Trophoblast cell (in vitro differentiated cells and primary cell): ENCODE measurements at regions not wholly inside any gene's neighbourhood (a gene's known extent, or its start where the extent isn't known, plus 50 kb on each side); places are given as distances from the start of the nearest gene placed in this dataset.
"Not testable (repeated sequence)": the region's sequence is repeated elsewhere in the genome, so short reads cannot be mapped to it uniquely, and the experiment has no call there.

Source experiments
- DNase-seq, 2 donors: peaks; one replicate each; pipeline ENCODE4 v3.0.0-alpha.2; 2016
- H2AFZ ChIP-seq: 2 replicates; pipeline ENCODE4 v1.6.1; 2013; ENCODE audit warnings: low read length, moderate library complexity, mild to moderate bottlenecking; ENCODE audit not compliant: insufficient read depth, poor library complexity
- H2AK5ac ChIP-seq: 2 replicates; pipeline ENCODE4 v1.6.1; 2013; ENCODE audit warnings: mild to moderate bottlenecking, low read length
- H2BK120ac ChIP-seq: 2 replicates; pipeline ENCODE4 v1.6.1; 2013; ENCODE audit warnings: low read length, mild to moderate bottlenecking, moderate library complexity; ENCODE audit not compliant: insufficient read depth, poor library complexity
- H2BK12ac ChIP-seq: 2 replicates; pipeline ENCODE4 v1.6.1; 2013; ENCODE audit warnings: mild to moderate bottlenecking, low read length, moderate library complexity
- H2BK5ac ChIP-seq: 2 replicates; pipeline ENCODE4 v1.6.1; 2013; ENCODE audit warnings: low read length, low read depth, moderate library complexity, mild to moderate bottlenecking; ENCODE audit not compliant: poor library complexity
- H3K14ac ChIP-seq: 2 replicates; pipeline ENCODE4 v1.6.1; 2013; ENCODE audit warnings: mild to moderate bottlenecking, low read length
- H3K18ac ChIP-seq: 2 replicates; pipeline ENCODE4 v1.6.1; 2013; ENCODE audit warnings: mild to moderate bottlenecking, low read length
- H3K23ac ChIP-seq: 2 replicates; pipeline ENCODE4 v1.6.1; 2013; ENCODE audit warnings: low read length
- H3K27ac ChIP-seq: 2 replicates; pipeline ENCODE4 v1.5.1; 2013; ENCODE audit warnings: low read depth, mild to moderate bottlenecking, inconsistent platforms, low read length, moderate library complexity
- H3K27me3 ChIP-seq: 2 replicates; pipeline ENCODE4 v1.6.1; 2013; ENCODE audit warnings: inconsistent platforms, mild to moderate bottlenecking, low read length, moderate library complexity; ENCODE audit not compliant: insufficient read depth
- H3K36me3 ChIP-seq, 2 experiments: 1 replicate in 1 of 2; 2 replicates in 1 of 2; pipeline ENCODE4 v1.6.1; 2013; ENCODE audit warnings: low read length in 2 of 2, mild to moderate bottlenecking in 2 of 2, moderate library complexity in 1 of 2; ENCODE audit not compliant: insufficient read depth in 2 of 2, control insufficient read depth in 1 of 2
- H3K4ac ChIP-seq: 2 replicates; pipeline ENCODE4 v1.6.1; 2013; ENCODE audit warnings: low read depth, mild to moderate bottlenecking, low read length, moderate library complexity
- H3K4me1 ChIP-seq, 2 experiments: 1 replicate in 1 of 2; 2 replicates in 1 of 2; pipeline ENCODE4 v1.6.1; 2013; ENCODE audit warnings: low read length in 2 of 2, mild to moderate bottlenecking in 2 of 2, moderate library complexity in 1 of 2; ENCODE audit not compliant: insufficient read depth in 2 of 2, control insufficient read depth in 1 of 2
- H3K4me2 ChIP-seq: 2 replicates; pipeline ENCODE4 v1.6.1; 2013; ENCODE audit warnings: inconsistent platforms, mild to moderate bottlenecking, low read length, moderate library complexity
- H3K4me3 ChIP-seq: 2 replicates; pipeline ENCODE4 v1.5.1; 2013; ENCODE audit warnings: mild to moderate bottlenecking, low read depth, low read length, inconsistent platforms
- H3K79me1 ChIP-seq: one replicate; pipeline ENCODE4 v1.6.1; 2013; ENCODE audit warnings: low read length
- H3K79me2 ChIP-seq: 2 replicates; pipeline ENCODE4 v1.6.1; 2013; ENCODE audit warnings: low read length, mild to moderate bottlenecking; ENCODE audit not compliant: control insufficient read depth, insufficient read depth, poor library complexity
- H3K9ac ChIP-seq: 2 replicates; pipeline ENCODE4 v1.6.1; 2013; ENCODE audit warnings: mild to moderate bottlenecking, low read length
- H3K9me3 ChIP-seq: 2 replicates; pipeline ENCODE4 v1.6.1; 2013; ENCODE audit warnings: low read depth, mild to moderate bottlenecking, control low read depth, inconsistent platforms, low read length; ENCODE audit not compliant: insufficient read depth
- H4K12ac ChIP-seq: 2 replicates; pipeline ENCODE4 v1.6.1; 2013; ENCODE audit warnings: low read depth, mild to moderate bottlenecking, low read length, moderate library complexity
- H4K8ac ChIP-seq: 2 replicates; pipeline ENCODE4 v1.6.1; 2013; ENCODE audit warnings: low read depth, mild to moderate bottlenecking, low read length, moderate library complexity
- H4K91ac ChIP-seq: one replicate; pipeline ENCODE4 v1.6.1; 2013; ENCODE audit warnings: low read depth, mild to moderate bottlenecking, low read length, moderate library complexity
- WGBS: extraction: QIAGEN DNeasy Blood & Tissue Kit; methylation state at CpG from one replicate; pipeline ENCODE4 v1.1.7; 2013; ENCODE audit warnings: missing lambda C conversion rate; ENCODE audit not compliant: insufficient read length, insufficient coverage; ENCODE audit errors: extremely low coverage; 5-methylcytosine and 5-hydroxymethylcytosine counted together

DNA sequence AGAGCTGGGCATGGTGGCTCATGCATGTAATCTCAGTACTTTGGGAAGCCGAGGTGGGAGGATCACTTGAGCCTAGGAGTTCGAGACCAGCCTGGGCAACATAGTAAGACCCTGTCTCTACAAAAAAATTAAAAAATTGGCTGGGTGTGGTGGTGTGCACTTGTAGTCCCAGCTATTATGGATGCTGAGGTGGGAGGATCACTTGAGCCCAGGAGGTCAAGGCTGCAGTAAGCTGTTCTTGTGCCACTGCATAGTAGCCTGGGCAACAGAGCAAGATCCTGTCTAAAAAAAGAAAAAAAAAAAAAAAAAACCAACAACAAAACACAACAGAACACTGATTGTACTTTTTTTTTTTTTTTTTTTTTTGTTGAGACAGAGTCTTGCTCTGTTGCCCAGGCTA, 74.0 kb upstream of the PSMA6 start:
- H3K79me1 ChIP-seq, H3K4ac ChIP-seq, H2AK5ac ChIP-seq, H3K36me3 ChIP-seq, H4K8ac ChIP-seq, H3K4me2 ChIP-seq, H3K14ac ChIP-seq, H2AFZ ChIP-seq, H3K79me2 ChIP-seq, H3K27me3 ChIP-seq, DNase-seq, H3K4me1 ChIP-seq, H3K27ac ChIP-seq, H4K12ac ChIP-seq, H3K4me3 ChIP-seq, H3K9ac ChIP-seq, H3K9me3 ChIP-seq, H3K18ac ChIP-seq, H2BK5ac ChIP-seq, H3K23ac ChIP-seq, H2BK12ac ChIP-seq, H2BK120ac ChIP-seq, H4K91ac ChIP-seq: not testable (repeated sequence)
- no CpG with 5 or more reads among the region's 2 CpGs for WGBS

DNA sequence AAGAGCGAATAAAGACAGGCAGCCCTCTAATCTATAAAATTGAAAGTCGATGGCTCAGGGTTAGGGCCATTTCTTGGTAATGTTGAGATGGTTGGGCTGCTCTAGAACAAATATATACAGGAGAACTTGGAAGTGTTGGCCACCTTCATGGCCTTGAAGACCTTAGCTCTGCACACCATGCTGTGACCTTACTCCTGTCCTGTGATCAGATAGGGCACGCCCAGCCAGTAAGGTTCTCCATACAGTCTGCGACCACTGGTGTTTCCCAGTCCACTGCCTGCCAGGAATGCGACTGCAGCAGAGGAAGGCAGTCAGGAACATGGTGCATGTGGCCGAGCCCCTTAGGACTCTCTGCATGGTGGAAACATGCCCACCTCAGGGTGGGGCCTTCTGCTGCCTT, 73.2 kb upstream of the PSMA6 start:
- no peaks in the 10 kb centered on the region for H3K79me2 ChIP-seq
- H3K79me1 ChIP-seq, result no peaks in the 10 kb centered on the region
- no peak overlapping the region for H3K23ac ChIP-seq
- no peak overlapping the region for H2BK5ac ChIP-seq
- H3K4me2 ChIP-seq, result no peak overlapping the region
- no peak overlapping the region for H3K14ac ChIP-seq
- no peak overlapping the region for H2AK5ac ChIP-seq
- H4K91ac ChIP-seq, result no peak overlapping the region
- H3K9ac ChIP-seq, result no peak overlapping the region
- no peak overlapping the region for H2AFZ ChIP-seq
- H2BK12ac ChIP-seq, result no peak overlapping the region
- no peak overlapping the region for H4K12ac ChIP-seq
- no peak overlapping the region for H4K8ac ChIP-seq
- H2BK120ac ChIP-seq, result no peak overlapping the region
- no CpG with 5 or more reads among the region's 6 CpGs for WGBS
- peak overlapping the region; percentile 37 for H3K4me3 ChIP-seq
- no peaks in the 10 kb centered on the region for H3K9me3 ChIP-seq
- peaks cover 0 to 3% of the 10 kb centered on the region in 2 experiments for H3K4me1 ChIP-seq
- no peak overlapping the region for H3K4ac ChIP-seq
- H3K36me3 ChIP-seq, result no peaks in the 10 kb centered on the region
- no peaks in the 10 kb centered on the region for H3K27me3 ChIP-seq
- no peak for DNase-seq
- H3K18ac ChIP-seq, result no peak overlapping the region
- no peak overlapping the region for H3K27ac ChIP-seq

DNA sequence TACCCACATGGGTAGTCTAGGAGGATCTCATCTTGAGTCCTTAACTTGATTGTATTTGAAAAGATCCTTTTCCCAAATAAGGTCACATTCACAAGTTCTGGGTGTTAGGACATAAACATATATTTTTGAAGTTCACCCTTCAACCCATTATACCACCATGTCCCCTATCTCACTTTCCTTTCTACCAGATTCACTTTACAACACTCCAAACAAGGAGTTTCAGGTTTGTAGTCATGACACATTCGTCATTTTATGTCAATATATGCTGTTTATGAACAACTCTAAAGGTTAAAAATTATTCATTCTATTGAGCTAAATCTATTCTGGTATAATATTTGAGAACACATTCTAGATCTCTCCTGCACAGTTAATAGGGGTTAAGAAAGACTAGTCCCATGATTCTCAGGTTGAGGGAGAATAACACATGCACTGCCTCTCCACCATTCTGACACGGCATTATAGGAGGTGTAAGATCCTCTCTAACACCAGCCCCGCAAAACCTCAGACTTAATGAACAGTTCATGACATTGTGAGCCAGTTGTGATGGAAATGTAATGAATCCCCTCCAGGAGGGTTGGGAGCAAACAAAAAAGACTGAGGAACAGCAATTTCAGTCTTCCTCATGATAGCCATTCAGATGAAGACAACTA, 72.0 kb upstream of the PSMA6 start:
- Histone ChIP-seq H3K9ac (no peak overlapping the region), H3K79me2 (no peaks in the 10 kb centered on the region), H4K8ac (no peak overlapping the region), H2AFZ (no peak overlapping the region), H3K9me3 (no peaks in the 10 kb centered on the region), H3K27ac (no peak overlapping the region), H3K4me3 (no peak overlapping the region), H3K23ac (no peak overlapping the region), H3K4me2 (no peak overlapping the region), H2AK5ac (no peak overlapping the region), H3K36me3 (no peaks in the 10 kb centered on the region), H3K4ac (no peak overlapping the region), H3K14ac (no peak overlapping the region), H3K18ac (no peak overlapping the region), H3K79me1 (no peaks in the 10 kb centered on the region), H2BK5ac (no peak overlapping the region), H2BK120ac (no peak overlapping the region), H4K91ac (no peak overlapping the region), H2BK12ac (no peak overlapping the region), H3K4me1 (peaks cover 0 to 3% of the 10 kb centered on the region in 2 experiments), H3K27me3 (no peaks in the 10 kb centered on the region), H4K12ac (no peak overlapping the region)
- no peak for DNase-seq
- WGBS, result no CpG with 5 or more reads among the region's 3 CpGs

DNA sequence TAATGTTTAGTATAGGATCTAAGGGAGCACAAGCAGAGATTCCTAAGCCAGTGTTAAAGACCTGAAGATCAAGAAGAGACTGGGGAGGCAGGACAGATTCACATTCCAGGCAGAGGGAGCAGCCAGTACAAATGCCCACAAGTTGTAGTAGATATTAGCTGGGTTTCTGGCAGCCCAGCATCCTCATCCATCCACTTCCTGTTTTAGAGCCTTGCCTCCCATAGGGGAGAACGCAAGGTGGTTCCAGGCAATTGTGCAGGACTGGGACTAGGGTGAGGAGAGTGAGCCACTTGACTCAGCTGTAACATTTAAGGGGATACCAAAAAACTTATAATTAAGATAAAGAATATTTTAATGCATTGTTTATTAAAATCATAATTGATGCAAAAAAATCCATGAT, 71.3 kb upstream of the PSMA6 start:
- Histone ChIP-seq H2AK5ac (no peak overlapping the region), H3K4me1 (no peaks in the 10 kb centered on the region), H2BK12ac (no peak overlapping the region), H3K9me3 (no peaks in the 10 kb centered on the region), H4K12ac (no peak overlapping the region), H3K27me3 (no peaks in the 10 kb centered on the region), H3K79me1 (no peaks in the 10 kb centered on the region), H3K14ac (no peak overlapping the region), H3K4ac (no peak overlapping the region), H3K4me3 (no peak overlapping the region), H3K36me3 (no peaks in the 10 kb centered on the region), H2BK5ac (no peak overlapping the region), H3K18ac (no peak overlapping the region), H2AFZ (no peak overlapping the region), H3K9ac (no peak overlapping the region), H3K27ac (no peak overlapping the region), H3K79me2 (no peaks in the 10 kb centered on the region), H4K8ac (no peak overlapping the region), H3K4me2 (no peak overlapping the region), H4K91ac (no peak overlapping the region), H2BK120ac (no peak overlapping the region), H3K23ac (no peak overlapping the region)
- WGBS, result no CpG with 5 or more reads among the region's 1 CpG
- DNase-seq, result no peak
